ENCODE measurements at regions not wholly inside any gene's neighbourhood (a gene's known extent, or its start where the extent isn't known, plus 50 kb on each side); places are given as distances from the start of the nearest gene placed in this dataset.
"Not testable (repeated sequence)": the region's sequence is repeated elsewhere in the genome, so short reads cannot be mapped to it uniquely, and the experiment has no call there.

DNA sequence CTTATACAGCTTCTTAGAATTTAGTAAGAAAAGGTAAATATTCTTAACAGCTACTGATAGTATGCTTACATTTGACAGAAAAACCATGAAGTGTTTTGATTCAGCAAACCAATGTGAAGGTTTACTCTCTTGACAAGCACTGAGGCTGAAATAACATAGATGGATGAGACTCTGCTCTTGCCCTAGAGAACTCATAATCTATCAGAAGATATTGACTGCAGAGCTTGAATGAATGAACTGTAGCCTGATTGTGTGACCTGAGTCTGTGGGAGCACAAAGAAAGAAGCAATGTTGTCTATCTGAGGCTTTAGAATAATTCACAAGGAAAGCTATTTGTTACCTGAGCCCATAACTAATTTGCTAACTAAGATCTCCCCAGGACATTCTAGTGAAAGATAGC, 1235.3 kb downstream of the OLFM4 start:
- no peak overlapping the region for H3K4me3 Mint-ChIP-seq
- no peaks in the 10 kb centered on the region for H3K4me1 Mint-ChIP-seq
- no peaks in the 10 kb centered on the region for H3K27me3 Mint-ChIP-seq
- CTCF ChIA-PET, result no interaction called here
- DNase-seq, result no peak
- no peaks in the 10 kb centered on the region for H3K36me3 Mint-ChIP-seq
- H3K27ac Mint-ChIP-seq, result no peak overlapping the region
- H3K9me3 Mint-ChIP-seq, result peaks cover 9% of the 10 kb centered on the region

GRCh38 chr13:54267253-54267668, 1238.6 kb downstream of the OLFM4 start:
- CTCF ChIA-PET, H3K36me3 Mint-ChIP-seq: not testable (repeated sequence)
- peaks cover 15% of the 10 kb centered on the region for H3K9me3 Mint-ChIP-seq

DNA sequence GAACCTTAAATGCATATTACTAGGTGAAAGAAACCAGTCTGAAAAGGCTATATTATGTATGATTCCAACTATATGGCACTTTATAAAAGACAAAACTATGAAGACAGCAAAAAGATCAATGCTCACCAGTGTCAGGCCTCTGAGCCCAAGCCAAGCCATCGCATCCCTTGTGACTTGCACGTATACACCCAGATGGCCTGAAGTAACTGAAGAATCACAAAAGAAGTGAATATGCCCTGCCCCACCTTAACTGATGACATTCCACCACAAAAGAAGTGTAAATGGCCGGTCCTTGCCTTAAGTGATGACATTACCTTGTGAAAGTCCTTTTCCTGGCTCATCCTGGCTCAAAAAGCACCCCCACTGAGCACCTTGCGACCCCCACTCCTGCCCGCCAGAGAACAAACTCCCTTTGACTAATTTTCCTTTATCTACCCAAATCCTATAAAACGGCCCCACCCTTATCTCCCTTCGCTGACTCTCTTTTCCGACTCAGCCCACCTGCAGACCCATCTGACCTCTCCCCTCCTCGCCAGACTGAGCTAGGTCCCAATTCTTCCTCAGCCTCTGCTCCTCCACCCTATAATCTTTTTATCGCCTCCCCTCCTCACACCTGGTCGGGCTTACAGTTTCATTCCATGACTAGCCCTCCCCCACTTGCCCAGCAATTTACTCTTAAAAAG, 1239.5 kb downstream of the OLFM4 start:
- CTCF ChIA-PET, H3K4me3 Mint-ChIP-seq, H3K27ac Mint-ChIP-seq, H3K4me1 Mint-ChIP-seq, H3K27me3 Mint-ChIP-seq, H3K36me3 Mint-ChIP-seq, DNase-seq: not testable (repeated sequence)
- H3K9me3 Mint-ChIP-seq, result peaks cover 11% of the 10 kb centered on the region

More at GRCh38 chr13:54267253-54267668, 1238.6 kb downstream of the OLFM4 start:
- not testable (repeated sequence) for DNase-seq, H3K27me3 Mint-ChIP-seq, H3K4me3 Mint-ChIP-seq, H3K27ac Mint-ChIP-seq, H3K4me1 Mint-ChIP-seq

DNA sequence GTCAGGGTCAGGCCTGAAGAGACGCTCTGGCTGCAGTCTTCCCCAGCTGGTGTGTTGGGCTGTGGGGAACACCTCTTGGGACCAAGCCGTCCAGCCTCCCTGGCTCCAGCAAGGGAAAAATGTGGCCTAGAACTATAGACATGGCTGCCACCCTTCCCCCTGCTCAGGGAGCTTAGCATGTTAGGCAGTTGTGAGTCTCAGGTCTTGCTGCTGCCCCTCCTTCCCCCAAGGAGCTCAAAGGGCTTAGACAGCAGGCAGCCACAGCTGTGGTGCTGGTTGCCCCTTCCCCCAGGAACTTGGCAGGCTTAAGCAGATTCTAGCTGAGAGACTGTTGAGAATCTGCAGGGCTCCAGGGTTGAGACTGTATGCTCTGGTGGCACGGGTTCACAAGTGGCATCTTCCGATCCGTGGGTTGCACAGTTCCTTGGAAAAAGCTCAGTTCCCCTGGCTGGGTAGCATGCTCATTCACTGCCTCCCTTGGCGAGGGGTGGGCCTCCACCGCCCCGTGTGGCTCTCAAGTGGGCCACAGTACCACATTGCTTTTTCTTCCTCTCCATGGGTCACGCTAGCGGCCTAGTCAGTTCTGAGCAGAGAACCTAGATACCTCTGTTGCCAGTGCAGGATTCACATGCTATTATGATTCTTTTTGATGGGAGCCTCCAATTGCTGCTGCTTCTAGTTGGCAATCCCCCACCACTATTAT, 1258.6 kb downstream of the OLFM4 start:
- Mint-ChIP-seq H3K4me3 (no peak overlapping the region), H3K9me3 (peaks cover 30% of the 10 kb centered on the region), H3K36me3 (no peaks in the 10 kb centered on the region), H3K27ac (no peak overlapping the region), H3K4me1 (no peaks in the 10 kb centered on the region), H3K27me3 (no peaks in the 10 kb centered on the region)
- CTCF ChIA-PET, result no interaction called here
- no peak for DNase-seq

DNA sequence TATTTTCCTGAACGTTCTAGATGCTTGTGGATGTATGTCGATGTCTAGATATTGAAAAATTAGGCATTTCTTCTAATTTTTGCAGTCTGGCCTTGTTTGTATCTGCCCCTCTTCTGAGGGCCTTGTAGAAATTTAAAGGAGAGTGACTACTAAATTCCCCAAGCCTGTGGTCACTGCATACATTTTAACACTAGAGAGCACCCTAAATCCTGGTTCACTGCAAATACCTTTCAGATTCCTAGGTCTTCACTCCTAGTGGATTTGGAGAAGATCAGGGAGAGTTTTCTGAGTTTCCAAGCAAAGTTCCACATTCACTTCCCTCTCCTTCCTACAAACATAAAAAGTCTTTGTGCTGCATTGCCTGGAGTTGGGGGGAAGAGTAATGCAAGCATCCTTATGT, 1272.5 kb downstream of the OLFM4 start:
- Mint-ChIP-seq H3K27ac (no peak overlapping the region), H3K9me3 (peaks cover 20% of the 10 kb centered on the region), H3K4me3 (no peak overlapping the region), H3K4me1 (no peaks in the 10 kb centered on the region), H3K36me3 (no peaks in the 10 kb centered on the region), H3K27me3 (no peaks in the 10 kb centered on the region)
- CTCF ChIA-PET, result no interaction called here
- DNase-seq, result no peak

GRCh38 chr13:54305377-54305776, 1276.8 kb downstream of the OLFM4 start:
- H3K27ac Mint-ChIP-seq, result no peak overlapping the region
- H3K27me3 Mint-ChIP-seq, result no peaks in the 10 kb centered on the region
- H3K36me3 Mint-ChIP-seq, result no peaks in the 10 kb centered on the region
- no peaks in the 10 kb centered on the region for H3K4me1 Mint-ChIP-seq
- peaks cover 7% of the 10 kb centered on the region for H3K9me3 Mint-ChIP-seq
- no peak overlapping the region for H3K4me3 Mint-ChIP-seq
- CTCF ChIA-PET, result no interaction called here
- DNase-seq, result no peak

GRCh38 chr13:54312885-54313284, 1284.3 kb downstream of the OLFM4 start:
- CTCF ChIA-PET, result no interaction called here
- no peaks in the 10 kb centered on the region for H3K36me3 Mint-ChIP-seq
- H3K4me1 Mint-ChIP-seq, result no peaks in the 10 kb centered on the region
- no peaks in the 10 kb centered on the region for H3K27me3 Mint-ChIP-seq
- no peak overlapping the region for H3K27ac Mint-ChIP-seq
- no peak for DNase-seq
- H3K9me3 Mint-ChIP-seq, result peaks cover 24% of the 10 kb centered on the region
- no peak overlapping the region for H3K4me3 Mint-ChIP-seq

- Mint-ChIP-seq H3K27ac (no peak overlapping the region), H3K36me3 (no peaks in the 10 kb centered on the region), H3K9me3 (peaks cover 36% of the 10 kb centered on the region), H3K4me1 (no peaks in the 10 kb centered on the region), H3K27me3 (no peaks in the 10 kb centered on the region), H3K4me3 (no peak overlapping the region)
- DNase-seq, result no peak
- CTCF ChIA-PET, result no interaction called here
Observed at GRCh38 chr13:54317722-54318121, 1289.1 kb downstream of the OLFM4 start.

- Mint-ChIP-seq H3K27ac (no peak overlapping the region), H3K36me3 (no peaks in the 10 kb centered on the region), H3K4me3 (no peak overlapping the region), H3K4me1 (no peaks in the 10 kb centered on the region), H3K27me3 (no peaks in the 10 kb centered on the region), H3K9me3 (peaks cover 2% of the 10 kb centered on the region)
- no peak for DNase-seq
- CTCF ChIA-PET, result no interaction called here
Observed at GRCh38 chr13:54337540-54337939, 1308.9 kb downstream of the OLFM4 start.

- Mint-ChIP-seq H3K27me3 (no peaks in the 10 kb centered on the region), H3K9me3 (peaks cover 9% of the 10 kb centered on the region), H3K4me3 (no peak overlapping the region), H3K36me3 (no peaks in the 10 kb centered on the region), H3K4me1 (no peaks in the 10 kb centered on the region), H3K27ac (no peak overlapping the region)
- DNase-seq, result no peak
- CTCF ChIA-PET, result no interaction called here
Observed at GRCh38 chr13:54347531-54347930, 1318.9 kb downstream of the OLFM4 start.

GRCh38 chr13:54356209-54356608, 1327.6 kb downstream of the OLFM4 start:
- Mint-ChIP-seq H3K4me1 (no peaks in the 10 kb centered on the region), H3K27ac (no peak overlapping the region), H3K36me3 (no peaks in the 10 kb centered on the region), H3K27me3 (no peaks in the 10 kb centered on the region), H3K4me3 (no peak overlapping the region), H3K9me3 (peaks cover 4% of the 10 kb centered on the region)
- no peak for DNase-seq
- CTCF ChIA-PET, result no interaction called here

DNA sequence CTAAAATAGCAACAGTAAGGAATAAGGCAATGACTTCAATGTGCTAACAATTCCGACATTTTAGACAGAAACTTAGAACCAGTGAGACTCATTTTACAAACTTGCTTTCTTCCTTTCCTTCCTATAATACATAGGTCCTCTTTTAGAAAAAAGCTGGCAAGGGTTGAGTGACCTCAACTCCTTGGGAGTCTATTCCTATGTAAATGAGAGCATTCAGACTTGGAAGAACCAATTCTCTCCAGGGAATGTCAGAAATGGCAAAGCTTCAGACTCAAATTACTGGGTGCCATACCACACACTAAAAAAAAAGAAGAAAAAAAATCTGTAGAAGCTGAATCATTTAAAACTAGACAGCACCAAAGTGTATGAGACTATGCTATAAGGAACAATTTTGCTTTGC, 1328.2 kb downstream of the OLFM4 start:
- Mint-ChIP-seq H3K36me3 (no peaks in the 10 kb centered on the region), H3K27me3 (no peaks in the 10 kb centered on the region), H3K4me3 (no peak overlapping the region), H3K9me3 (peaks cover 4% of the 10 kb centered on the region), H3K4me1 (no peaks in the 10 kb centered on the region), H3K27ac (no peak overlapping the region)
- DNase-seq, result no peak
- CTCF ChIA-PET, result no interaction called here

GRCh38 chr13:54357284-54357933, 1328.8 kb downstream of the OLFM4 start:
- CTCF ChIA-PET, result no interaction called here
- H3K4me1 Mint-ChIP-seq, result no peaks in the 10 kb centered on the region
- no peak overlapping the region for H3K27ac Mint-ChIP-seq
- DNase-seq, result no peak
- no peaks in the 10 kb centered on the region for H3K27me3 Mint-ChIP-seq
- no peak overlapping the region for H3K4me3 Mint-ChIP-seq
- peaks cover 4% of the 10 kb centered on the region for H3K9me3 Mint-ChIP-seq
- H3K36me3 Mint-ChIP-seq, result no peaks in the 10 kb centered on the region

GRCh38 chr13:54361460-54361859, 1332.8 kb downstream of the OLFM4 start:
- Mint-ChIP-seq H3K27ac (no peak overlapping the region), H3K4me1 (no peaks in the 10 kb centered on the region), H3K4me3 (no peak overlapping the region), H3K36me3 (no peaks in the 10 kb centered on the region), H3K9me3 (peaks cover 8% of the 10 kb centered on the region), H3K27me3 (no peaks in the 10 kb centered on the region)
- no peak for DNase-seq
- CTCF ChIA-PET, result no interaction called here

- no peak overlapping the region for H3K4me3 Mint-ChIP-seq
- DNase-seq, result no peak
- no peak overlapping the region for H3K27ac Mint-ChIP-seq
- H3K4me1 Mint-ChIP-seq, result no peaks in the 10 kb centered on the region
- CTCF ChIA-PET, result no interaction called here
- no peaks in the 10 kb centered on the region for H3K27me3 Mint-ChIP-seq
- H3K36me3 Mint-ChIP-seq, result no peaks in the 10 kb centered on the region
- peaks cover 8% of the 10 kb centered on the region for H3K9me3 Mint-ChIP-seq
Observed at GRCh38 chr13:54366728-54367127, 1338.1 kb downstream of the OLFM4 start.

All from activated naive CD4-positive, alpha-beta T cell treated with anti-CD3 and anti-CD28 coated beads, Interleukin-2, amount 10 ng/mL, durations not matched to agents 7 days and 5 days (primary cell).